Right lobe of liver (tissue), 6 donors: ENCODE measurements at regions not wholly inside any gene's neighbourhood (a gene's known extent, or its start where the extent isn't known, plus 50 kb on each side); places are given as distances from the start of the nearest gene placed in this dataset.
"Not testable (repeated sequence)": the region's sequence is repeated elsewhere in the genome, so short reads cannot be mapped to it uniquely, and the experiment has no call there.

Experiments used
- ATAC-seq, 4 donors: fragments of 200-7000 bp; cut with Tn5 transposase; one replicate each; pipeline ENCODE4 v1.9.1; 2020; ENCODE audit warnings: mild to moderate bottlenecking in 4 of 4, moderate library complexity in 4 of 4
- DNase-seq, 3 donors: peaks; one replicate each; pipeline ENCODE4 v3.0.0-alpha.2; 2020
- H3K27ac ChIP-seq, 3 donors: fragments of 200-600 bp; one replicate each; pipeline ENCODE4 v1.8.0; 2022
- H3K27me3 ChIP-seq, 2 donors: fragments of 200-600 bp; one replicate each; pipeline ENCODE4 v1.8.0; 2022
- H3K36me3 ChIP-seq, 4 donors: fragments of 200-600 bp; sonication (generic) in 1 of 4; one replicate each; pipeline versions ENCODE4 v1.5.1 to v1.8.0; 2017 to 2022; ENCODE audit warnings: control low read depth in 1 of 4
- H3K4me1 ChIP-seq, 4 donors: fragments of 200-600 bp; sonication (generic) in 1 of 4; one replicate each; pipeline versions ENCODE4 v1.5.1 to v1.8.0; 2017 to 2022; ENCODE audit warnings: control low read depth in 1 of 4
- H3K4me3 ChIP-seq, 3 donors: fragments of 200-600 bp; one replicate each; pipeline ENCODE4 v1.8.0; 2022
- H3K9me3 ChIP-seq, 4 donors: fragments of 200-600 bp; sonication (generic) in 1 of 4; one replicate each; pipeline versions ENCODE4 v1.5.1 to v1.8.0; 2017 to 2022; ENCODE audit warnings: control low read depth in 1 of 4
- POLR2A ChIP-seq: fragments of 450-650 bp; IDR thresholded peaks from one replicate; pipeline ENCODE4 v1.6.1; 2017; ENCODE audit warnings: antibody characterized with exemption, mild to moderate bottlenecking
- WGBS: methylation state at CpG from one replicate; pipeline ENCODE4 v1.1.6; 2018; ENCODE audit warnings: low coverage, low lambda C conversion rate; ENCODE audit not compliant: insufficient coverage; ENCODE audit errors: missing lambda C conversion rate; 5-methylcytosine and 5-hydroxymethylcytosine counted together
- intact Hi-C, 2 donors: fragments of 100-400 bp; cut with DNase I; formaldehyde crosslinking; loops; one replicate each; pipeline versions ENCODE4 v1.11.2 to v1.14.1; 2022
- TF ChIP-seq, protein P1 (sequence below), 4 donors: fragments of 200-600 bp in 3 of 4; fragments of 450-650 bp in 1 of 4; IDR thresholded peaks; one replicate each; pipeline versions ENCODE4 v1.5.1 to v1.8.0; 2016 to 2022; ENCODE audit warnings: antibody characterized with exemption in 4 of 4, mild to moderate bottlenecking in 2 of 4
- donor health status: DM: no; HTN: yes; CAD: no.
- donor health status: DM: no; HTN: no; CAD: no.
- donor health status: DM: no; HTN: no; CAD: no.
- donor health status: DM: no; HTN: yes; CAD: no.
- donor health status: DM: no; HTN: yes; CAD: no.

DNA sequence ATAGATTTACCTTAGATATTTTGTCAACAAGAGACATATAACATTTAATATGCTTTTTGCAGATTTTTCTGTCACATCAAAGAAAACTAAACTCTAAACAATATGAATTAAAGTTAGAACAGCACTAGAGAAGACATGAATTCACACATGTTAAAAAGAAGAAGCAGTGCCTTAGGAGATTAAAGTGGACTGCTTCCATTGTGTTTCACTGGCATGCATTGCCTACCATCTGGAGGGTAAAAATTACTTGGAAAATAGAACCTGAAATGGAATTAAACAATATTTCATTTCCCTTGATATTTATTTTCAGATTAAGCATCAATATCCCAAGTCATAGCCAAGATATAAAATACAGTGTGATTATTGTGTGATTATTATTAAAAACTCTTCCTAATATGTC, 319.4 kb upstream of the CDH18 start:
- H3K36me3 ChIP-seq = no peaks in the 10 kb centered on the region
- ATAC-seq (no peak), DNase-seq (no peak)
- H3K4me1 ChIP-seq = no peaks in the 10 kb centered on the region
- intact Hi-C loops = no loop called here
- no peak overlapping the region for H3K27ac ChIP-seq
- no peaks in the 10 kb centered on the region for H3K27me3 ChIP-seq
- no peaks in the 10 kb centered on the region for H3K9me3 ChIP-seq
- TF ChIP-seq, protein P1, sequence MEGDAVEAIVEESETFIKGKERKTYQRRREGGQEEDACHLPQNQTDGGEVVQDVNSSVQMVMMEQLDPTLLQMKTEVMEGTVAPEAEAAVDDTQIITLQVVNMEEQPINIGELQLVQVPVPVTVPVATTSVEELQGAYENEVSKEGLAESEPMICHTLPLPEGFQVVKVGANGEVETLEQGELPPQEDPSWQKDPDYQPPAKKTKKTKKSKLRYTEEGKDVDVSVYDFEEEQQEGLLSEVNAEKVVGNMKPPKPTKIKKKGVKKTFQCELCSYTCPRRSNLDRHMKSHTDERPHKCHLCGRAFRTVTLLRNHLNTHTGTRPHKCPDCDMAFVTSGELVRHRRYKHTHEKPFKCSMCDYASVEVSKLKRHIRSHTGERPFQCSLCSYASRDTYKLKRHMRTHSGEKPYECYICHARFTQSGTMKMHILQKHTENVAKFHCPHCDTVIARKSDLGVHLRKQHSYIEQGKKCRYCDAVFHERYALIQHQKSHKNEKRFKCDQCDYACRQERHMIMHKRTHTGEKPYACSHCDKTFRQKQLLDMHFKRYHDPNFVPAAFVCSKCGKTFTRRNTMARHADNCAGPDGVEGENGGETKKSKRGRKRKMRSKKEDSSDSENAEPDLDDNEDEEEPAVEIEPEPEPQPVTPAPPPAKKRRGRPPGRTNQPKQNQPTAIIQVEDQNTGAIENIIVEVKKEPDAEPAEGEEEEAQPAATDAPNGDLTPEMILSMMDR (IDR thresholded peaks at IDR 0.05) = no peak
- TF ChIP-seq POLR2A = no peak
- no peak overlapping the region for H3K4me3 ChIP-seq

DNA sequence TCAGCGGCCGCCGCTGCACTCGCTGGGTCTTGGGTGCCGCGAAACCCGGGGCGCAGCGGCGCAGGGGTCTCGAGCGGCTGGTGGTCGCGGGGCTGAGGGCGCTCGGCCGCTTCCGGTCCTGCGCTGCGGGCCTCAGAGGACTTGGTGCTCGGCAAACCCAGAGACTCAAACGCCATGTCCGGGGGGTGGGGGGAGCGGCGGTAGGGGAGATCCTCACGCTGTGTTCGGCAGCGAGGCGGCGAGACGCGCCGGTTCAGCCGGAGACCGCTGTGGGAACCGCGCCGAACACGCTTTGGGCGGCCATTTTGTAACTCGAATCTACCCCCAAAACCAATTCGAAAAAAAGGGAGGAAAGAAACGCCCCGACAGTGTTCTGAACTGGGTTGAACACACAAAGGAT, 317.5 kb upstream of the CDH18 start:
- Histone ChIP-seq H3K9me3 (no peaks in the 10 kb centered on the region), H3K4me1 (no peaks in the 10 kb centered on the region), H3K4me3 (no peak overlapping the region), H3K27ac (no peak overlapping the region), H3K27me3 (no peaks in the 10 kb centered on the region), H3K36me3 (no peaks in the 10 kb centered on the region)
- intact Hi-C loops = no loop called here
- ATAC-seq (no peak), DNase-seq (no peak)
- TF ChIP-seq, protein P1 (IDR thresholded peaks at IDR 0.05) = no peak
- no peak for TF ChIP-seq POLR2A
- WGBS = 72% methylated on average over 23 of the region's 44 CpGs

DNA sequence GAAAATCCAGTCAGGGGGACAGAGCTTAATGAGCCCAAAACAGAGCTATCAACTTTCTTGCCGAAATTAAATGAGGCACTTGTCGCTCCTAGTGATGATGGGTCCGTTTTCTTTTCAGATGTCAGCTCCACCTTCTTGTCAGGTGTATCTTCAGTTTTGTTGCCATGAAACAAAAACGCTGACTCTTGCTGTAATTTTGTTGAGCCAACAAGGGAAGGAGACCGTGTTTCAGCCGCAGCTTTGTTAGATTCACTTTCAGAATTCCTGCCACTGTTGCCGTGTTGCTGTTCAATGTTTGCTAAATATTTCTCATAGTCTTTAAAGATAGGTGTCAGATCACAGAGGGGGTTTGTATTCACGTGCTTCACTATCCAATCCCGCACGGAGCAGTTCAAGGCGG, 316.6 kb upstream of the CDH18 start:
- H3K27ac ChIP-seq, H3K4me3 ChIP-seq, ATAC-seq, H3K27me3 ChIP-seq, DNase-seq, H3K36me3 ChIP-seq, H3K4me1 ChIP-seq, intact Hi-C loops, H3K9me3 ChIP-seq: not testable (repeated sequence)
- WGBS = 68% methylated on average over 10 of the region's 11 CpGs

DNA sequence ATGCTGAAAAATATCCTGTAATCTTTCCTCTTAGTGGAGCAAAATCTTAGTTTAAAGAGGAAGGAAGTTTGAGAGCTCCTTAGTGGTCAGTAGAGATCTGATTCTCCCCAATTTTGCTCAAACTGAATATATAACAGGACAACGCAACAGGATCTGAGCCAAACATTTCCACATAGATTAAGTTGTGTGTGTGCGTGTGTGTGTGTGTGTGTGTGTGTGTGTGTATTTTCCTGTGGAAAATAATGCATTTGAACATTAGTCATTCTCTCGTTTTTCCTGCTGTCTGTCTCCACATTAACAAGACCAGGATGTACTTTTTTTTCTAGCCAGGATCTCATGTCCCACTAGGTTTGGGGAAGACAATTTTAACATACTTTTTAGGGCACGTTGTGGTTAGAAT, 312.1 kb upstream of the CDH18 start:
- DNase-seq (no peak), ATAC-seq (peak in 1 of 4 donors; percentile 14)
- WGBS = 14% methylated on average over 4 of the region's 4 CpGs
- Histone ChIP-seq H3K36me3 (no peaks in the 10 kb centered on the region), H3K4me1 (no peaks in the 10 kb centered on the region), H3K4me3 (no peak overlapping the region), H3K27me3 (no peaks in the 10 kb centered on the region), H3K27ac (no peak overlapping the region), H3K9me3 (no peaks in the 10 kb centered on the region)
- intact Hi-C loops = no loop called here
- no peak for TF ChIP-seq POLR2A
- TF ChIP-seq, protein P1 (IDR thresholded peaks at IDR 0.05) = no peak

DNA sequence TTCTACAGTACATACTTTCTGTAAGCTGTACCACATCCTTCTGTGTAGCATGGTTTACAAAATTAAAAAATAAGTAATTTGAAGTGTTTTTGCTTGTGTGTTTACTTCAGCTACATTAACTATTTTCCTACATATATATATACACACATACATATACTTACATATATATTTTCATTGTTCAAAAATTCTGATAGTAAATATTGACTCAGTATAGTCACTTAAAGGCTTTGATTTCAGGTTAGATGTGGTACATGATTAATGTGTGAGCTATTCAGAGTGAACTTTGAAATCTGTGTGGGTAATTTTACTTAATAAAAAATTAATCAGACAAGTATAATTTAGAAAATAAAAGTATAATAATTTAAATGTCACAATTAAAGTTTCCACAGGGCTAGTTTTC, 306.7 kb upstream of the CDH18 start:
- Histone ChIP-seq H3K36me3 (no peaks in the 10 kb centered on the region), H3K27ac (no peak overlapping the region), H3K4me1 (no peaks in the 10 kb centered on the region), H3K27me3 (no peaks in the 10 kb centered on the region), H3K4me3 (no peak overlapping the region), H3K9me3 (no peaks in the 10 kb centered on the region)
- DNase-seq (no peak), ATAC-seq (no peak)
- TF ChIP-seq POLR2A = no peak
- TF ChIP-seq, protein P1 (IDR thresholded peaks at IDR 0.05) = no peak
- intact Hi-C loops = no loop called here
